Sigmoid colon (tissue), 4 donors: ENCODE measurements at regions not wholly inside any gene's neighbourhood (a gene's known extent, or its start where the extent isn't known, plus 50 kb on each side); places are given as distances from the start of the nearest gene placed in this dataset.

Experiments used
- EP300 ChIP-seq, 4 donors: sonication (generic); formaldehyde crosslinking; IDR thresholded peaks; one replicate each; pipeline ENCODE4 v1.6.1; 2017; ENCODE audit warnings: antibody characterized with exemption in 4 of 4
- POLR2A ChIP-seq, 2 donors: fragments of 450-650 bp; IDR thresholded peaks; one replicate each; pipeline ENCODE4 v1.6.1; 2016; ENCODE audit warnings: antibody characterized with exemption in 2 of 2, mild to moderate bottlenecking in 2 of 2, moderate library complexity in 2 of 2

- no peak for TF ChIP-seq POLR2A (IDR thresholded peaks at IDR 0.05)
- no peak for TF ChIP-seq EP300 (IDR thresholded peaks at IDR 0.05)
These were observed 513.2 kb upstream of the CDH2 start for GRCh38 chr18:28690100-28690499.
